ENCODE measurements at regions not wholly inside any gene's neighbourhood (a gene's known extent, or its start where the extent isn't known, plus 50 kb on each side); places are given as distances from the start of the nearest gene placed in this dataset.

- DNase-seq = no peak
Measured at GRCh38 chr15:98480844-98481243, 167.5 kb upstream of the IGF1R start.

- no peak for DNase-seq
Measured at GRCh38 chr15:98483575-98484130, 164.7 kb upstream of the IGF1R start.

DNA sequence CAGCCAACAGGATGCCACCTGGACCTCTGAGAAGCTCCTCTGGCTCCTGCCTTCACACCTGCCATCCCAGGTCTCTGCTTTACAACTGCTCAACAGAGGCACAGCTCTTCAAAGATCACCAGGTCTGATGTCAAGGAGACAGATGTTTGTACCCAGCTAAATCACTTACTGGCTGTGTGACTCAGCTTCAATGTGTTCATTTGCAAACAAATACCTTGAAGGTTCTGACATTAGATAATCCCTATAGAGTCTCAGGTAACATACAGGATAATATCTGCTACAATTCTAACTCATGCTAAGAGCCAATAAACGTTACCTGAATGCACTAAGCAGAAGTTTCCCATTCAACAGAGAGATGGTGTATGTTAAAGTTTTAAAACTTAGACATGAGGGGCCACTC is 163.4 kb upstream of the IGF1R start:
- no peak for DNase-seq

DNA sequence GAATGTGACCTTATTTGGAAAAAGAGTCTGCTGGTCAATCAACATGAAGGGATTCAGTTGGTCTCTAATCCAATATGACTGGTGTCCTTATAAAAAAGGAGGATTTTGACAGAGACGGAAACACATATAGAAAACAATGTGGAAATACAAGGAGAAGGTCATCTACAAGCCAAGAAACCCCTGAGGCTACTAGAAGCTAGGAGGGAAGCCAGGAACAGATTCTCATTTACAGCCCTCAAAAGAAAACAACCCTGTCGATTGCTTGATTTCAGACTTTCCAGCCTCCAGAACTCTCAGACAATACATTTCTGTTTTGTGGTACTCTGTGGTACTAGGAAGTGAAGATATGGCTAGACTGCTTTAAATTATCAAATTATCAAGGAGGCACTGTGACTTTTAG is 162.9 kb upstream of the IGF1R start:
- DNase-seq = no peak

DNA sequence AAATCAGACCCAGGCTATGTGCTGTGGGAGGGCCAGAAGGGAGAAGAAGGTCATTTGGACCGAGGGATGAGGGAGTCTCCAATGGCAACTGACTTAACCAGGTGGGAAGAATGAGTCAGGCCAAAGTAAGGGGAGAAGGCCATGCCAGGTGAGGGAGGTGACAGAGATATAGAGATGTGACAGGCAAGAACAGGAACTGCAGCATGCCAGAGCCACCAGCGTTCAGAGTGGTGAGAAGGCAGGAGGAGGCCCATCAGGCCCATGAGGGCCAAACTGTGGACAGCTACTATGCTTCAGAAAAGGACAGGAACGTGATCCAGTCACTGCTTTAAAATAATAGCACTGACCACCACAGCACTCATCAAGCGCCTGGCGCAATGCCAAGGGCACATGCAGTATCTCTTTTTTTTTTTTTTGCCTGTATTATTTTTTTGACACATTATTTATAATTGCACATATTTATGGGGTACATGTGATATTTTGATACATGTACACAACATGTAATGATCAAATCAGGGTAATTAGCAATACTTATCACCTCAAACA is 154.3 kb upstream of the IGF1R start:
- no peak for DNase-seq

DNA sequence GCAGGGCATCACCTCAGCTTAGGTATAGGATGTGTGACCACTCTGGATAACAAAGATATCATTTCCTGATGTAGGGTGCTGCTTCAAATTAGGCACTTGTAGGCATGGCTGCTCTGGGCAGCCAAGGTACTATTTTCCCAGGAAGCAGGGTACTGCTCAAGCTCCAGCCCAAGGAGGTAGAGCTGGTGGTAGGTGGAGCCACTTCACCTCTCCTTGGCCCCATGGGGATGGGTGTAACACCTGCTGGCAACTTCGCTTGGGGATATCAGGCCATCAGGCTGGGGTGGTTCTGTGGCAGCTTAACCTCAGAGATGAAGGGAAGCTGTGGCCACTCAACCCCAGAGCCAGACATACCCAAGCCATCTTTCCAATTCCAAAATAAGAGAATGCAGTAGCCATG is 147.1 kb upstream of the IGF1R start:
- no peak for DNase-seq

DNA sequence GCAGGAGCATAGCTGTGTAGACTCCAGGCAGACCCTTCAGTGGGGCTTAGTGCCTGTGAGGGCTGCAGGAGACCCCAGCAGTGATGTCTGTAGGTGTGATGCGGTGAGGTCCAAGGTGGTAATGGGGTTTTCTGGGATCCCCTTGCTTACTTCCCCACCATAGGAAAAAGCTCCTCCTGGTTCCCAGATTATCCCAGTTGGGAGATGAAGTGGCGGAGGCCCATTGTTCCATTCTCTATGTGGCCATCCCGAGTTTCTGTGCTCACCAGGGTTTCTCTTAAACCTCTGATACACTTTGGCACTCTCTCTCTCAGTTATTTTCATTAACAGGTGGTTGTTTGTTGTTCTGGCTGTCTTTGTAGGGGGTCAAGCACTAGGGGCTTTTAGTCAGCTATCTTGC is 146.7 kb upstream of the IGF1R start:
- no peak for DNase-seq

DNA sequence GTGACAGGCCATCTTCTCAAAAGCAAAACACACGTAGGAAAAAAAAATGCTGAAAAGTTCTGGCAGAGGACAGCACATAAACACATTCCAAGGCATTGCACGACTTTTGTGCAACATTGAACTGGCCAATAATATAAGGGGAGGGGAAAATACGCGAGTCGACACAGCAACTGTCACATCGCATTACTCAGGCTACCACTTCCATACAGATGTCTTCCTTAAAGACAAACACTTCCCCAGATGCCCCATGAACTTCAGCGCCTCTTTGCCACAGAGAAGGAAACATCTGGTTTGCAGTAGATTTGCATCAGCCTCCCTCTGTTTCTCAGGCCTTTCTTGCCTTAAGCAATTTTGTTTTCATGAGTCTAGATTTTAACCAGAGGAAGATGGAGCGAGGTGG is 144.4 kb upstream of the IGF1R start:
- DNase-seq = no peak

GRCh38 chr15:98504998-98505397 is 143.3 kb upstream of the IGF1R start:
- no peak for DNase-seq

DNA sequence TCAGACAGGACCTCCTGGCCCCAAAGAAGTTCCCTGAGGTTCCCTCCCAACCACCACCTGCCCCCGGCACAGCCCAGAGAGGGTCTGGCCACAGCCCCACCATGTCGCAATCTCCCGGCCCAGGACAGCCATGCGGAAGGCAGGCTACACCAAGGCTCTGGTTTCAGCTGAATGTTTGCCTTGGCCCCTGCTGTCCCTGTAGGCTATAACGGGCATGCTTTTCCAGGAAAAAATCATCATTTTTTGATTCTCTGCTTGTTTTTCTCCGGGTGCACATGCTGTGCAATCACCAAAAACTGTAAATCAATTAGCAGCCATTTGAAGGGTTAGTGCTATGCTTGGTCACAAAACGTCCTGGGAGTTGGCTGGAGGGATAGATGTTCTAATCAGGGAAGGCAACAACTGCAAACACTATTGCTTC is 142.7 kb upstream of the IGF1R start:
- DNase-seq = no peak

GRCh38 chr15:98506172-98506571 is 142.2 kb upstream of the IGF1R start:
- no peak for DNase-seq

- no peak for DNase-seq
Measured at GRCh38 chr15:98506711-98507110, 141.6 kb upstream of the IGF1R start.

- no peak for DNase-seq
Measured at GRCh38 chr15:98513428-98513986, 134.8 kb upstream of the IGF1R start.

DNA sequence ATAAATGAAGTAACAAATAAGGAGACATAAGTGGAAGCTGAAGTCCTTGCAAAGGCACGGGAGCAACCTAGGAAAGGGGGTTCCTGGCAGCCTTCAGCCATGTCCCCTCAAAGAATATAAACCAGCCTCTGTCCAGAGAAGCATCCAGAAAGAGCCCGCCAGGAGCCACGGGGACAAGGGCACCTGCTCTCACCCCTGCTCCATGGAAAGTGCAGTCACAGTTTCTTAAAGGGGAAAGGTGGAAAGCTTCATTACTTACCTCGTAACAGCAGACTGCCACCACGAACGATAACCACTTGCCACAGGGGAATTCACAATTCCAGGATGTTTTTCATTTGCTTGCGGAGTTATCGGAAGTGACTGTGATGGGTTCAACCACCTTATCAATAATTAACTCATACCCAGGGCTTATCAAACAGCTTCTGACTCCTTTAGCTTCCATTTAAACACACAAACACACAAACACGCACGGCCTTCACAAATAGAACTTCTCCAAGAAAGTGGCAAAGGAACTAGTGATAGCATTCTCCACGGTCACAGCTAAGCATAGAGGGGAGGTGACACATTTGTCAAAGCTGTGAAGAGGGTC is 134.2 kb upstream of the IGF1R start:
- DNase-seq = no peak

GRCh38 chr15:98518823-98519561 is 129.3 kb upstream of the IGF1R start:
- peak; percentile 73 for DNase-seq

- DNase-seq = no peak
Measured at GRCh38 chr15:98519767-98520550, 128.4 kb upstream of the IGF1R start.

GRCh38 chr15:98522127-98522526 is 126.2 kb upstream of the IGF1R start:
- no peak for DNase-seq

GRCh38 chr15:98523912-98524662 is 124.3 kb upstream of the IGF1R start:
- DNase-seq = no peak

- DNase-seq = no peak
Measured at GRCh38 chr15:98524838-98525660, 123.3 kb upstream of the IGF1R start.

- DNase-seq = peak; percentile 76
Measured at GRCh38 chr15:98525661-98526001, 122.7 kb upstream of the IGF1R start.

- no peak for DNase-seq
Measured at GRCh38 chr15:98526094-98526493, 122.2 kb upstream of the IGF1R start.

Data from right forelimb (tissue), 1 donor.